IMR-90 (cell line): ENCODE measurements at regions not wholly inside any gene's neighbourhood (a gene's known extent, or its start where the extent isn't known, plus 50 kb on each side); places are given as distances from the start of the nearest gene placed in this dataset.

Experiments
- ATAC-seq: fragments of 200-7000 bp; cut with Tn5 transposase; 2 replicates; pipeline ENCODE4 v1.9.1; 2020; ENCODE audit warnings: low read depth, mild to moderate bottlenecking, moderate library complexity
- BruUV-seq: library from RNA; stranded (reverse); fragments of 400-500 nt; replicated peaks from 2 replicates; lab custom pipeline; 2021; lab: Mats Ljungman, UMichigan
- CTCF ChIA-PET: fragments of 300-600 bp; formaldehyde crosslinking; extraction: SDS; loops from one replicate; lab custom pipeline; 2021; ENCODE audit warnings: antibody characterized with exemption; lab: Yijun Ruan, JAX
- POLR2A ChIA-PET: fragments of 300-600 bp; sonication (Branson Sonifier 250); formaldehyde crosslinking; loops from one replicate; lab custom pipeline; 2022; ENCODE audit warnings: antibody characterized with exemption; ENCODE audit not compliant: unreplicated experiment; lab: Charles Lee
- DNase-seq: peaks from one replicate; pipeline ENCODE4 v3.0.0; 2013
- H2AFZ ChIP-seq: replicated peaks from 2 replicates; pipeline ENCODE3; 2013; ENCODE audit warnings: low read length, mild to moderate bottlenecking; ENCODE audit not compliant: poor library complexity
- H2AK5ac ChIP-seq: 2 replicates; pipeline ENCODE4 v1.6.1; 2013; ENCODE audit warnings: low read depth, low read length, inconsistent platforms
- H2AK9ac ChIP-seq: replicated peaks from 2 replicates; pipeline ENCODE3; 2013; ENCODE audit warnings: mild to moderate bottlenecking, low read depth, low read length, moderate library complexity; ENCODE audit not compliant: poor library complexity
- H2BK120ac ChIP-seq: 2 replicates; pipeline ENCODE4 v1.6.1; 2013; ENCODE audit warnings: low read depth, low read length, inconsistent platforms
- H2BK15ac ChIP-seq: 3 replicates; pipeline ENCODE4 v1.6.1; 2013; ENCODE audit warnings: low read depth, low read length, inconsistent platforms
- H2BK20ac ChIP-seq: 2 replicates; pipeline ENCODE4 v1.6.1; 2013; ENCODE audit warnings: low read depth, mild to moderate bottlenecking, inconsistent platforms, low read length, moderate library complexity
- H2BK5ac ChIP-seq: 2 replicates; pipeline ENCODE4 v1.6.1; 2013; ENCODE audit warnings: mild to moderate bottlenecking, low read depth, low read length, inconsistent platforms; ENCODE audit not compliant: poor library complexity, severe bottlenecking
- H3K14ac ChIP-seq: replicated peaks from 2 replicates; pipeline ENCODE4 v1.6.1; 2013; ENCODE audit warnings: low read depth, low read length, inconsistent platforms
- H3K18ac ChIP-seq: 2 replicates; pipeline ENCODE4 v1.6.1; 2013; ENCODE audit warnings: low read depth, low read length, control low read depth
- H3K23ac ChIP-seq: 2 replicates; pipeline ENCODE4 v1.6.1; 2013; ENCODE audit warnings: low read depth, low read length, inconsistent platforms
- H3K27ac ChIP-seq: 2 replicates; pipeline ENCODE4 v1.5.1; 2013; ENCODE audit warnings: mild to moderate bottlenecking, control low read depth, low read length; ENCODE audit not compliant: insufficient read depth
- H3K27me3 ChIP-seq: 2 replicates; pipeline ENCODE4 v1.6.1; 2013; ENCODE audit warnings: low read length; ENCODE audit not compliant: control insufficient read depth, insufficient read depth
- H3K36me3 ChIP-seq: 2 replicates; pipeline ENCODE4 v1.6.1; 2013; ENCODE audit warnings: low read length, mixed read lengths; ENCODE audit not compliant: control insufficient read depth, insufficient read depth
- H3K4ac ChIP-seq: 2 replicates; pipeline ENCODE4 v1.6.1; 2013; ENCODE audit warnings: low read depth, low read length, inconsistent platforms
- H3K4me1 ChIP-seq: 2 replicates; pipeline ENCODE4 v1.6.1; 2013; ENCODE audit warnings: low read length, mixed read lengths; ENCODE audit not compliant: control insufficient read depth, insufficient read depth
- H3K4me2 ChIP-seq: 2 replicates; pipeline ENCODE4 v1.6.1; 2013; ENCODE audit warnings: low read depth, mild to moderate bottlenecking, control low read depth, low read length, moderate library complexity
- H3K4me3 ChIP-seq: 2 replicates; pipeline ENCODE4 v1.5.1; 2013; ENCODE audit warnings: low read depth, mild to moderate bottlenecking, control low read depth, low read length, moderate library complexity; ENCODE audit not compliant: insufficient read depth
- H3K56ac ChIP-seq: 2 replicates; pipeline ENCODE4 v1.6.1; 2013; ENCODE audit warnings: low read length, inconsistent platforms; ENCODE audit not compliant: insufficient read depth; ENCODE audit errors: extremely low read depth
- H3K79me1 ChIP-seq, 2 experiments: 2 replicates each; pipeline ENCODE4 v1.6.1; 2013; ENCODE audit warnings: low read length in 2 of 2, inconsistent platforms in 1 of 2, low read depth in 1 of 2
- H3K9ac ChIP-seq: 2 replicates; pipeline ENCODE4 v1.6.1; 2013; ENCODE audit warnings: low read depth, low read length, control low read depth
- H3K9me1 ChIP-seq: 2 replicates; pipeline ENCODE4 v1.6.1; 2013; ENCODE audit warnings: low read length, inconsistent platforms; ENCODE audit not compliant: insufficient read depth
- H3K9me3 ChIP-seq: 2 replicates; pipeline ENCODE4 v1.6.1; 2013; ENCODE audit warnings: low read length; ENCODE audit not compliant: control insufficient read depth, insufficient read depth
- H4K20me1 ChIP-seq: 2 replicates; pipeline ENCODE4 v1.6.1; 2013; ENCODE audit warnings: low read length, inconsistent platforms; ENCODE audit not compliant: insufficient read depth
- H4K5ac ChIP-seq: 2 replicates; pipeline ENCODE4 v1.6.1; 2013; ENCODE audit warnings: mild to moderate bottlenecking, low read depth, low read length, control low read depth
- H4K8ac ChIP-seq, 2 experiments: 2 replicates each; pipeline ENCODE4 v1.6.1; 2013; ENCODE audit warnings: low read depth in 2 of 2, low read length in 2 of 2, control low read depth in 1 of 2, inconsistent platforms in 1 of 2
- H4K91ac ChIP-seq: 2 replicates; pipeline ENCODE4 v1.6.1; 2013; ENCODE audit warnings: low read depth, low read length, inconsistent platforms; ENCODE audit not compliant: insufficient read depth
- BHLHE40 ChIP-seq: fragments of 150-350 bp; IDR thresholded peaks from 2 replicates; pipeline ENCODE4 v1.6.1; 2016; ENCODE audit warnings: mild to moderate bottlenecking, low read depth, low read length
- CEBPB ChIP-seq: IDR thresholded peaks from 2 replicates; pipeline ENCODE4 v1.6.1; 2012; ENCODE audit warnings: low read depth, low read length, improper control_type of control experiment
- CHD1 ChIP-seq: IDR thresholded peaks from 2 replicates; pipeline ENCODE4 v1.6.1; 2012; ENCODE audit warnings: low read depth, low read length, improper control_type of control experiment
- FOS ChIP-seq: fragments of 150-350 bp; IDR thresholded peaks from 2 replicates; pipeline ENCODE4 v1.6.1; 2016; ENCODE audit warnings: low read depth, low read length
- MAFK ChIP-seq: IDR thresholded peaks from 2 replicates; pipeline ENCODE4 v1.6.1; 2012; ENCODE audit warnings: low read depth, low read length, improper control_type of control experiment
- MAZ ChIP-seq: IDR thresholded peaks from 2 replicates; pipeline ENCODE4 v1.6.1; 2012; ENCODE audit warnings: low read depth, mild to moderate bottlenecking, low read length, improper control_type of control experiment, moderate library complexity, borderline replicate concordance
- MXI1 ChIP-seq: IDR thresholded peaks from 2 replicates; pipeline ENCODE4 v1.6.1; 2012; ENCODE audit warnings: low read depth, mild to moderate bottlenecking, low read length, moderate library complexity, borderline replicate concordance
- NFE2L2 ChIP-seq: fragments of 150-350 bp; IDR thresholded peaks from 2 replicates; pipeline ENCODE4 v1.6.1; 2016; ENCODE audit warnings: low read depth, mild to moderate bottlenecking, low read length
- POLR2A ChIP-seq: IDR thresholded peaks from 2 replicates; pipeline ENCODE4 v1.6.1; 2012; ENCODE audit warnings: mild to moderate bottlenecking, low read depth, low read length
- RAD21 ChIP-seq: IDR thresholded peaks from 2 replicates; pipeline ENCODE4 v1.6.1; 2012; ENCODE audit warnings: low read length, improper control_type of control experiment
- RCOR1 ChIP-seq: IDR thresholded peaks from 2 replicates; pipeline ENCODE4 v1.6.1; 2012; ENCODE audit warnings: mild to moderate bottlenecking, low read length, improper control_type of control experiment; ENCODE audit not compliant: insufficient replicate concordance
- RFX5 ChIP-seq: IDR thresholded peaks from 2 replicates; pipeline ENCODE4 v1.8.0; 2012; ENCODE audit warnings: low read depth, mild to moderate bottlenecking, low read length, moderate library complexity
- SMC3 ChIP-seq: fragments of 150-350 bp; IDR thresholded peaks from 2 replicates; pipeline ENCODE4 v1.6.1; 2016; ENCODE audit warnings: low read depth, mild to moderate bottlenecking, antibody characterized with exemption, low read length, moderate library complexity
- WGBS, 2 experiments: methylation state at CpG; one replicate each; pipeline versions ENCODE4 v1.1.5 to v1.1.7; 2013; ENCODE audit warnings: missing lambda C conversion rate in 2 of 2; ENCODE audit not compliant: insufficient read length in 1 of 2; ENCODE audit errors: extremely low coverage in 2 of 2; 5-methylcytosine and 5-hydroxymethylcytosine counted together
- dilution Hi-C: fragments of 300-500 bp; cut with HindIII; formaldehyde crosslinking; loops from one replicate; pipeline ENCODE4 v1.14.3; 2018; ENCODE audit warnings: low sequenced_read_pairs; ENCODE audit not compliant: unreplicated experiment
- in situ Hi-C: fragments of 300-500 bp; cut with MboI; formaldehyde crosslinking; loops from 3 replicates; pipeline ENCODE4 v1.14.3; 2019; ENCODE audit warnings: low sequenced_read_pairs, inconsistent platforms, mixed read lengths
- intact Hi-C: fragments of 100-400 bp; cut with micrococcal nuclease; formaldehyde crosslinking; loops from 2 replicates; pipeline ENCODE4 v1.10.0; 2022
- TF ChIP-seq, protein P1 (sequence below): fragments of 150-350 bp; IDR thresholded peaks from 2 replicates; pipeline ENCODE4 v1.6.1; 2017; ENCODE audit warnings: mild to moderate bottlenecking, antibody characterized with exemption, low read length, low read depth
- TF ChIP-seq, protein P2 (sequence below): fragments of 150-350 bp; IDR thresholded peaks from 2 replicates; pipeline ENCODE4 v1.6.1; 2016; ENCODE audit warnings: low read depth, mild to moderate bottlenecking, low read length, moderate library complexity, borderline replicate concordance
- TF ChIP-seq, protein P3 (sequence below): conservative IDR thresholded peaks from 2 replicates; pipeline ENCODE4 v1.5.1; 2012; ENCODE audit warnings: mild to moderate bottlenecking, low read depth, low read length, improper control_type of control experiment

DNA sequence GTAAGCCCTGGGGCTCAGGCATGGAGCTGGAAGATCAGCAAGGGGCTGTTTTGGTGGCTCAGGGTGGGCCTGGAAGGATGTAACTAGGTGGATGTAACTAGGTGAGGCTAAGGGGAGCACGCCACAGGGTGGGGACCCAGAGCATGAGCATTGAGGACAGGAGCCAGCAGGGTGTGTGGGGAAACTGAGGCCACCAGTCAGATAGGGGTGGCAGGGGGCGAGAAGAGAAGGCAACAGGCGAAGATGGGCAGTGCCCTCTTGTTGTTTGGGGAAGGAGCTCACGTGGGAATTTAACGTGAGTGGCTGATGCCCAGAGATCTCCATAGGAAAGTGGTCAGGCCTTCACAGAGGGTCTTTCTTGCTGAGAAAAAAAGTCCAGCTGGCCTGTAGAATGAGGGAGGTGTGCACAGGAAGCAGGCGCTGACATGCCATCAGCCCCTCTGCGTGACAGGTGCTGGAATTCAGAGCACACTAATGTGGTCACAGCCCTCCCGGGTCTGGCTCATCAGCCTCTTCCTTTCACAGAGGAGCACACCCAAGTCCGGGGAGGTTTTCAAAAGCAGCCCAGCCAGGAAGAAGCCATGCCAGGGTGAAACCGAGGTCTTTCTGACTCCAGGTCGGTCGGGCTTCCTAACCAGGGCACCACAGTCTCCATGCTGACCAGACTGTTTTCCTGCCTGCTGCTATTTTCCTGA is 54.6 kb upstream of the PAX6 start:
- H3K9me3 ChIP-seq, result no peaks in the 10 kb centered on the region
- H4K20me1 ChIP-seq, result no peaks in the 10 kb centered on the region
- no peak overlapping the region for H3K18ac ChIP-seq
- no peak overlapping the region for H4K5ac ChIP-seq
- H2AFZ ChIP-seq, result no peak overlapping the region
- H2BK20ac ChIP-seq, result no peak overlapping the region
- CTCF ChIA-PET, result no interaction called here
- TF ChIP-seq BHLHE40, result no peak
- no peak for TF ChIP-seq CEBPB
- TF ChIP-seq, protein P1, sequence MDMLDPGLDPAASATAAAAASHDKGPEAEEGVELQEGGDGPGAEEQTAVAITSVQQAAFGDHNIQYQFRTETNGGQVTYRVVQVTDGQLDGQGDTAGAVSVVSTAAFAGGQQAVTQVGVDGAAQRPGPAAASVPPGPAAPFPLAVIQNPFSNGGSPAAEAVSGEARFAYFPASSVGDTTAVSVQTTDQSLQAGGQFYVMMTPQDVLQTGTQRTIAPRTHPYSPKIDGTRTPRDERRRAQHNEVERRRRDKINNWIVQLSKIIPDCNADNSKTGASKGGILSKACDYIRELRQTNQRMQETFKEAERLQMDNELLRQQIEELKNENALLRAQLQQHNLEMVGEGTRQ, result no peak
- TF ChIP-seq RFX5, result no peak
- TF ChIP-seq CHD1, result no peak
- TF ChIP-seq RAD21, result no peak
- TF ChIP-seq FOS, result no peak
- TF ChIP-seq MAZ, result no peak
- no peak for TF ChIP-seq RCOR1
- TF ChIP-seq, protein P2, sequence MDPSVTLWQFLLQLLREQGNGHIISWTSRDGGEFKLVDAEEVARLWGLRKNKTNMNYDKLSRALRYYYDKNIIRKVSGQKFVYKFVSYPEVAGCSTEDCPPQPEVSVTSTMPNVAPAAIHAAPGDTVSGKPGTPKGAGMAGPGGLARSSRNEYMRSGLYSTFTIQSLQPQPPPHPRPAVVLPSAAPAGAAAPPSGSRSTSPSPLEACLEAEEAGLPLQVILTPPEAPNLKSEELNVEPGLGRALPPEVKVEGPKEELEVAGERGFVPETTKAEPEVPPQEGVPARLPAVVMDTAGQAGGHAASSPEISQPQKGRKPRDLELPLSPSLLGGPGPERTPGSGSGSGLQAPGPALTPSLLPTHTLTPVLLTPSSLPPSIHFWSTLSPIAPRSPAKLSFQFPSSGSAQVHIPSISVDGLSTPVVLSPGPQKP, result no peak
- no peak for TF ChIP-seq NFE2L2
- TF ChIP-seq, protein P3, sequence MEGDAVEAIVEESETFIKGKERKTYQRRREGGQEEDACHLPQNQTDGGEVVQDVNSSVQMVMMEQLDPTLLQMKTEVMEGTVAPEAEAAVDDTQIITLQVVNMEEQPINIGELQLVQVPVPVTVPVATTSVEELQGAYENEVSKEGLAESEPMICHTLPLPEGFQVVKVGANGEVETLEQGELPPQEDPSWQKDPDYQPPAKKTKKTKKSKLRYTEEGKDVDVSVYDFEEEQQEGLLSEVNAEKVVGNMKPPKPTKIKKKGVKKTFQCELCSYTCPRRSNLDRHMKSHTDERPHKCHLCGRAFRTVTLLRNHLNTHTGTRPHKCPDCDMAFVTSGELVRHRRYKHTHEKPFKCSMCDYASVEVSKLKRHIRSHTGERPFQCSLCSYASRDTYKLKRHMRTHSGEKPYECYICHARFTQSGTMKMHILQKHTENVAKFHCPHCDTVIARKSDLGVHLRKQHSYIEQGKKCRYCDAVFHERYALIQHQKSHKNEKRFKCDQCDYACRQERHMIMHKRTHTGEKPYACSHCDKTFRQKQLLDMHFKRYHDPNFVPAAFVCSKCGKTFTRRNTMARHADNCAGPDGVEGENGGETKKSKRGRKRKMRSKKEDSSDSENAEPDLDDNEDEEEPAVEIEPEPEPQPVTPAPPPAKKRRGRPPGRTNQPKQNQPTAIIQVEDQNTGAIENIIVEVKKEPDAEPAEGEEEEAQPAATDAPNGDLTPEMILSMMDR, result no peak
- TF ChIP-seq MAFK, result no peak
- no peak for TF ChIP-seq POLR2A
- no peak for TF ChIP-seq SMC3
- TF ChIP-seq MXI1, result no peak
- H3K4me1 ChIP-seq, result no peaks in the 10 kb centered on the region
- no peak overlapping the region for H2AK5ac ChIP-seq
- intact Hi-C loops (no loop called here), dilution Hi-C loops (no loop called here), in situ Hi-C loops (no loop called here)
- ATAC-seq (no peak), DNase-seq (no peak)
- H3K27me3 ChIP-seq, result peaks cover 4% of the 10 kb centered on the region; the same call in 1 of the 2 replicates
- H3K14ac ChIP-seq, result no peak overlapping the region
- H3K79me1 ChIP-seq, result no peaks in the 10 kb centered on the region
- H3K36me3 ChIP-seq, result no peaks in the 10 kb centered on the region
- H2BK120ac ChIP-seq, result no peak overlapping the region
- no TSS peak for BruUV-seq
- no peaks in the 10 kb centered on the region for H3K9me1 ChIP-seq
- H2AK9ac ChIP-seq, result no peak overlapping the region
- H3K9ac ChIP-seq, result no peak overlapping the region
- H4K8ac ChIP-seq, result no peak overlapping the region
- H3K56ac ChIP-seq, result no peak overlapping the region
- WGBS, 2 experiments, result 60% methylated on average over 6 of the region's 12 CpGs; no CpG with 5 or more reads in 1 of the 2 experiments
- no peak overlapping the region for H3K4me2 ChIP-seq
- H2BK5ac ChIP-seq, result no peak overlapping the region
- H3K4ac ChIP-seq, result no peak overlapping the region
- H3K4me3 ChIP-seq, result no peak overlapping the region
- H3K23ac ChIP-seq, result no peak overlapping the region
- H2BK15ac ChIP-seq, result no peak overlapping the region
- H4K91ac ChIP-seq, result no peak overlapping the region
- no peak overlapping the region for H3K27ac ChIP-seq
- POLR2A ChIA-PET, result no interaction called here
